K562 (cell line): ENCODE measurements at regions not wholly inside any gene's neighbourhood (a gene's known extent, or its start where the extent isn't known, plus 50 kb on each side); places are given as distances from the start of the nearest gene placed in this dataset.
"Not testable (repeated sequence)": the region's sequence is repeated elsewhere in the genome, so short reads cannot be mapped to it uniquely, and the experiment has no call there.

Experiments used
- CTCF ChIP-seq, 3 experiments: IDR thresholded peaks in 2 of 3; conservative IDR thresholded peaks in 1 of 3; 2 replicates each; pipeline ENCODE4 v1.5.1; 2011 to 2012; ENCODE audit warnings: low read length in 3 of 3, mild to moderate bottlenecking in 3 of 3, control low read depth in 2 of 3, improper control_type of control experiment in 1 of 3, inconsistent platforms in 1 of 3, low read depth in 1 of 3, mixed read lengths in 1 of 3, moderate library complexity in 1 of 3; ENCODE audit not compliant: insufficient read depth in 2 of 3
- HOMEZ ChIP-seq: fragments of 250-450 bp; sonication (Bioruptor Pico); IDR thresholded peaks from 2 replicates; pipeline ENCODE4 v1.4.0; 2020; ENCODE audit warnings: mild to moderate bottlenecking, moderate library complexity
- POLR2AphosphoS5 ChIP-seq: IDR thresholded peaks from 2 replicates; pipeline ENCODE4 v1.6.1; 2011; ENCODE audit warnings: mild to moderate bottlenecking, low read depth, low read length, moderate library complexity; ENCODE audit not compliant: control insufficient read depth, insufficient read depth

GRCh38 chr7:149933776-149934175 lies 60.0 kb downstream of the ATP6V0E2 start:
- not testable (repeated sequence) for TF ChIP-seq HOMEZ (CRISPR knock-in tag); POLR2AphosphoS5; CTCF (IDR thresholded peaks at IDR 0.05 in 2 of 3, conservative IDR thresholded peaks at IDR 0.05 in 1 of 3; ENCODE audit: insufficient read depth in 2 of 3, low read depth in 1 of 3, low read length in 3 of 3)
